ENCODE measurements at regions not wholly inside any gene's neighbourhood (a gene's known extent, or its start where the extent isn't known, plus 50 kb on each side); places are given as distances from the start of the nearest gene placed in this dataset.
"Not testable (repeated sequence)": the region's sequence is repeated elsewhere in the genome, so short reads cannot be mapped to it uniquely, and the experiment has no call there.

DNA sequence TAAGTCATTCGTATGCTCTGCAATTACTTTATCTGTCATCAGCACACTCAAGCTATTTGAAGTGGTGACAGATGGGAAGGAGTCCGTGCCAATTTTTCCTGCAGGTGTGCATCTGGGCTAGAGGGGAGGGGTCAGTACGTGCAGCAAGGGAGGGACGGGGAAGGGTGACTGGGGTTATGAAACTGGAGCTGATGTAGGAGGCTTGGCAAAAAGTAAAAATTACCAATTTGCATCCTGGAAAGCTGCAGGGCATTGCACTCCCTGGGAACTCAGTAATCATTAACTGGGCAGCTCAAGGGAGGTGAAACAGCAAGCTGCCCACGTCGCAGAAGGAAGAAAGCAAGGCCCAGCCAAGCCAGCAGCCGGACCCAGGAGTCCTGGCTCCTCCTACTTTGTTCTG, 87.1 kb upstream of the TMEM45B start:
- peak; percentile 28 for DNase-seq (ENCODE audit: low spot score)

DNA sequence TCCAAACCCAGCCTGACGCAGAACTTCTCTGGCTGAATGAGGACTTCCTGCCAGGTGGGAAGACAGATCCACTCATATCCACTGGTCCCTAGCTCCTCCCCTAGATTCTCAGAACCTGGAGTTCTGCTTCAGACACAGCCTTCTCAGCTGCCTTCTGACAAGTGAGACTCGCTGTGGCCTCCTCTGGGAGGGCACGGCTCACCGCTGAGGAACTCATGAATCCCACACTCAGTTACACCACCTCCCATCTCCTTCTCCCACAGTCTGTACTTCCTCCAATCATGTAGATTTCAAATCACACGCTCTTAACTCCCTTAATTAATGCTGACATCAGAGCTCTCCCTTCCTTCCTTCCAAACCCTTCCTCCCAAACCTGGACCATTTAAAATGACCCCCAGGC, 86.4 kb upstream of the TMEM45B start:
- no peak for DNase-seq (ENCODE audit: low spot score)

DNA sequence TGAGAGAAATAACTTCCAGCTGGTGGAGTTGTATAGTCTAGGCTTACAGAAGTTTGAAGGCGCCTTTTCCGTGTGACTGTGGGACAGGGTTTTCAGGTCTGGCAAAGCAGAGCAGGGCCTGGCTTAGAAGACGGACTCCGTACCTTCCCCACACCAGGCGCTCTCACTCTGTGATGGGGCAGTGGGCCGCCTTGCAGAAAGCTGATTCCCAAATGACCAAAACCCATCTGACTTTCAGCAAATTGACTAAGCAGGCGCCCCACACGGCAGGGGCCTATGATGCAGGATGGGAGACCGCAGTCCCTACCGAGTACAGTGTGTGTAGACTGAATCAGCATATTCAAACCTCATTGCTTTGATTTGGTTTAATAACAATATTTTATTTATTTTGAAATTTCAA, 85.8 kb upstream of the TMEM45B start:
- DNase-seq (ENCODE audit: low spot score): no peak

DNA sequence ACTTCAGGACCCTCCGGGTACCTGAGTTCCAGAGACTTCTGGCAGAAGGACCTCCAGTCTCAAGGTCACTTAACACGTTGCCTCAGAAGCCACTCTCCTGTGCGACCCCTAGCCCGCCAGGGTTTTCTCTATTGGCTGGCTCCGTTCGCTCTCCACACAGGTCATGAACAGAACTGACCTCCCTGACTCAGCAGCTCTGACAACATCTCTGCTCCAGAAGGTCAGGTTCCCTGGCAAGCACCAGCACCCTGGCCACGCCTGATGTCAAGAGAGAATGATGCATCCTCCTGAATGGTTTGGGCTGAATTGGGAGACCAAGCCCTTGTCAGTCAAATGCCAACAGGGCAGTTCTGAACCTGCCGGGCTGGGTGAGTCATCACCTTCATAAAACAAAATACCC, 84.3 kb upstream of the TMEM45B start:
- DNase-seq (ENCODE audit: low spot score): no peak

DNA sequence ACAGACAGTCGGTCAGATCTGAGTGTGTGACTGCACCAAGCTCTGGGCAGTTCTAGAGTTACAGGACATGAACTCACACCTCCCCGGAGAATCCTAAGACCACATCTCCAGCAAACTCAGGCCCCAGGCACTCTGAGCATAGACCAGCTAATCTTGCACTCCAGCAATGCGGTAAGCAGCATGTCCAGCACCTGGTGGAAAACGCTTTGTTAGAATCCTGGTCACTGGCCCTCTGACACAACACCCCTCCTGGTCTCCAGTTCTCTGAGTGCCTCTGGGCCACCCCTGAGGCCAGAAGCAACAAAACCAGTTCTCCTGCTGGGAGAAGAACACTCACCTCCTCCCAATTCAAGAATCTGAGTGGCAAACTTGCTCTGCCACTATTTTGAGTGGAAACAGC, 82.7 kb upstream of the TMEM45B start:
- DNase-seq (ENCODE audit: low spot score): no peak

DNA sequence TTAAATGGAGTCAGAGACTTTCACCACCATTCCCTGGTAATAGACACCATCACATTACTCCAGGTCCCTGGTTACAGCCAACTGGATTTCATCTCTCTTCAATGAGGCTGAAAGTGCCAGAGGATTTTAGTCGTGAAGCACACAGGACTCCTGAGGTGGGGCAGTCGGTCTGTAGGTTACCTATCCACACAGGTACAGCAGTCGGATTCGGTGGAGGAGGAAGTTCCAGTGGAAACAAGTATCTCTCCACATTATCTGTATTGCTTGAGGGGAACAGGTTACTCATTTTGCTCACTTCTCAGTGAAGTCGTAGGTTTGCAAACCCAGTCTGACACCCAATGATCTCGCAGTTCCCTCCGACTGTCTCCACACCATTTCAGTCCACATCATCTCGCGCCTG, 82.3 kb upstream of the TMEM45B start:
- no peak for DNase-seq (ENCODE audit: low spot score)

DNA sequence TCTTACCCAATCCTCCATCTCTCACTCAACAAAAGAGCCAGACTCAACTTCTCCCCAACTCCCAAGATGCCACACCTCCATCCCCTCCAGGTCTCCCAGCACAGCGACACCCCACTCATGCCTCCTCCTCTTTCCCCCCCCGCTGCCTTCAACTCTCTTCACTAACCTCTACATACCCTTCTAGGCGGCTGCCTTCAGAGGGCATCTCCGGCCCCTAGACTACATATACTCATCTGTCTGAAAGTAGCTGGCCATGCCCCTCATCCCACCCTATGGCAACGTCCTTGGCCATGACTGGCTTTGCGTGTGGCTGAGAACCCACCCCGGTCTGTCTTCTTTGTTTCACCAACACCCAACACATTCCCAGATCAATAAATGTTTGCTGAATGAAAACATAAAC, 81.7 kb upstream of the TMEM45B start:
- DNase-seq (ENCODE audit: low spot score): no peak

DNA sequence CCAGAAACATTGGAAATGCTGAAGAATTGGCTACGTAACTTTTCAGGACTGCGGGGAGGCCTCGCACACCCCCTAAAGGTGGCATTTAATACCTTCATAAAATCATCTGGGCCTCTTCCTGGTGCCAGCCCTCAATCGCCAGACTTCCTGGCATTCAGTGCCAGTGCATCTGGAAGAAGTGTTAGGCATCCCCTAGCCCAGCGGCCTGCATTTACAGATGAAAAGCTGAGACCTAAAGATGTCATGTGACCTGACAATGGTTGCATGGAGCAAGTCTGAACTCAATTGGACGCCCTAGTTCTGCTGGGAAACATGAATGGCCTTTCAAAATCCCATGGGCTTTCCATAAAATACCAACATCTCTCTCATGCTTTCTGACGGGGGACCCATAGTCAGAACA, 81.0 kb upstream of the TMEM45B start:
- no peak for DNase-seq (ENCODE audit: low spot score)

DNA sequence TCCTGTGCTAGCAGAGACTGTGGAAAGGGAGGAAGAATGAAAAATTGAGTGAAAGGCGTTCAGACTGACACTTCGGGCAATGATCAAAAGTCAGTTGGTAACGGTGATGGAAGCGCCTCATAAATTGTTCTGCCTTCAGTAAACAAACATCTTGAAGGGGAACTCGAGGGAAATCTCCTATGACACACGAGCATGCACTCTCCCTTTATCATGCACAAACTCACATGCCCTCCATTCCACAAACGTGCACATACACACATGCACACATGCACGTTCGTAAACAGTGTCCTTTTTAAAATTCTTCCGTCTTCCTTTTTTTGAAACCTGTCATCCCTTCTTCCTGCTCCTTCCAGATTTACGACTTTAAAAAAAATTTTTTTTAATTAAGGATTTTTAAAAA, 77.8 kb upstream of the TMEM45B start:
- no peak for DNase-seq (ENCODE audit: low spot score)

DNA sequence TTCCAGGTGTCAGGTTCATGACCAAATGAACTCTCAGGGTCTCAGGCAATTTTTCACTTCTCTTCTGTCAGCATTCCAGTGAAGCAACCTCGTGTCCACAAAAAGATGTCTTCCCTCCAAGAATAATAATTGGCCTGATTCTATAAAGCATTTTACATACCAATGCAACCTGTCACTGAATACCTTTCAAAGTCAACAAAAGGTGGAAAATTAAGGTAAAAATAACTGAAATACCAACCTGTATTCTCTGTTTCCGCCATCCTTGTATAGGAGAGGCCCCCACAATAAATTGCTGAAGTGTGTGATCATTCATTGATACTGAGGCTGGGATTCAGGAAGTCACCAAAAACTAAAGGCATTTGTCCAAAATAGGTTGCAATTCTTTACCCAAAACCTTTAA, 77.4 kb upstream of the TMEM45B start:
- no peak for DNase-seq (ENCODE audit: low spot score)

DNA sequence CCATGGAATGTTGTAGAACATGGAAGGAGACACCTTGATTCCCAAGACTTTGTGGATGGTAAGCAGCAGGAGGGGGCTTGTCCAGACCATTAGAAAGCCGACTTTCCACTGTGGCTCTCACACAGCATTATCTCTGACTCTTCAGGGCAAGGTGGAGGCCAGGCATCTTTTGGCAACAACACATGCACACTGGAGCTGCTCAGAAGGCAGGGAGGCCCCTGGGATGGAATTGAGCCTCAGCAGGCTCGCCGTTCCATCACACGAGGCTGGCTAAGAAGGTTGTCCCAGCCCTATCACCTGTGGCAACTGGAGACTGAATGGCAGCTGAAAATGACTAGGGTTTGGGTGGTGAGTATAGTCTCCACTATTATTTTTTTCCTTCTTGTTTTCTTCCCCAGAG, 76.3 kb upstream of the TMEM45B start:
- no peak for DNase-seq (ENCODE audit: low spot score)

DNA sequence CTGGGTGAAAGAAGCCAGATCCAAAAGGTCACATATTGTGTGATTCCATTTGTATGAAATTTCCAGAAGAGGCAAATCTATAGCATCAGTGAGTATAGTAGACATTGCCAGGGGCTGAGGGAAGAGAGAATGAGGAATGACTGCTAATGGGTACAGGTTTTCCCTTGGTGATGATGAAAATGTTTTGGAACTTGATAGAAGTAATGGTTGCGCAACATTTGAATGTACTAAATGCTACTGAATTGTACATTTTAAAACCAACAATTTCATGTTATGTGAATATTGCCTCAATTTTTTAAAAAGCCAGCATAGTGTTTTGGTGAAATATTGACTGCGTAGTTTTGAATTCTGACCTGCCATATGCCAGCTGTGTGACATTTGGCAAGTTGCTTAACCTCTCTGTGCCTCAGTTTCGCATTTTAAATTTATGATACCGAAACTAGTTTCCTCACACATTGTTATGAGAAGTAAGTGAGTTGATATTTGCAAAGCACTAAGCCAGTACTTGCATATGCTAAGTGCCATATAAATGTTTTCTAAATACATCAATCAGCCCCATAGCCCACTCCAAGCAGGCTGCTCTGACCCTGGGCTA, 75.4 kb upstream of the TMEM45B start:
- DNase-seq (ENCODE audit: low spot score): no peak

DNA sequence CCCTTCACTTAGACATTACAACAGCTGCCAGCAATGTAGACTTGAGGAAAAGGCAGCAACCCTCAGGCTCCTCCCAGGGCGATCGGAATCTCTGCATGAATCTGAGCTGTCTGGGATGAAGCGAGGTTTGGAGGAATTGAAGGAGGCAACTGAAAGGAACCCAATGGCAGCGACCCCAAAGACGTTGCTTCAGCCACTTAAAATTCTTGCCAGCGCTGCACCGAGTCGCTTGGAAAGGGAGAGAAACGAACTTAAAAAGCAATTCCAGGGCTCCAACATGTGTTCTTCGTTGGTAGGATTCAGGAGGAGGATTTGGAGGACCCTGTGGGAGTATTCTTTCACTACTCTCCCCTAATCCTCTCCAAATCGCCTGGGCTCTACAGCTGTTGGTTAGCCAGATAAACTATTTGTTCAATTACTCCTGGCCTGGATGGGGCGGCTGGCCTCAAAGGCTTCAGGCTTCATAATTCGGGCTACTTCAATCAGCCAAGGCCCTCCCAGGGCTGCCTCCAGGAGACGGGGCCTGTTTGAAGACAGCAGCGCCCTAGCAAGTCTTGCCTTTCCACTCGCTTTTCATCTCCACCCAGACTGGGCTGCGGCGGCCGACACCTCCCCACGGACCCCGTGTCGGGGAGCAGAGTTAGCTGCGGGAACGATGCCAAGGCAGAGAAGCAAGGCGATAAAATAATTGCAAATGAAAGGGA, 72.4 kb upstream of the TMEM45B start:
- DNase-seq (ENCODE audit: low spot score): no peak

DNA sequence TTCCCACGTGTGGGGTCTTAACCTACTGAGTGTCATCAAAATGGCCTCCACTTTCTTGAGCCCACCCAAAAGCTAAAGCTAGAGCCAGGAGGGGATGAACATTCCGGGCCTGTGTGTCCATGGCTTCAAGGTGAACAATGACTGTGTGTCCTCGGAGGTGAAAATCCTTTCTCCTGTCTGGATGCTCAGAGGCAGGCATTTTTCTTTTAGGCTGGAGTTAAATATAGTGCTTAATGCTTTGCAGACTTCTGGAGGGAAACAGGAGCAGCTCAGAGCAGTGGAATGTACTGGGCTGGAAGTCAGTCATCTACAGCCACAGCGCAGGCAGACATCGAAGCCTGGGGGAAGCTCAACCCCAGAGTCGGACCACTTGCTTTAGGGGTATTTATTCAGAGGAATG, 68.6 kb upstream of the TMEM45B start:
- DNase-seq (ENCODE audit: low spot score): no peak

DNA sequence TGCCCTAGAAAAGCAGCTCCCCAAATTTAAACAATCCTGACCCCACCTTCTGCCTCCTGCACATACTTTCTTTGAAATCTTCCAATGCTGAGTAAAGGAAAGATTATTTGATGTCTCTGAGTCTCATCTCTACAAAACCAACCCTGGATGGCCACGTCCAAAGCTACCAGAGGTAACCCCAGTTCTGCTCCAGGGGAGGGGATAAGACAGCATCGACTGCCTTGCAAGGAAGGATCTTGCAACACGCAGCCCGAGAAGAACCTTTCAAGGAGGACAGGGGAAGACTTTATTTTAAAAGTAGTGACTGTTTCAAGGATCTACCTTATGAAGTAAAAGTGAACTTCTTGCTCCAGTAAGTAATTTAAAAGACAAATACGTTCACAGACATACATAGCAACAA, 66.5 kb upstream of the TMEM45B start:
- DNase-seq (ENCODE audit: low spot score): no peak

DNA sequence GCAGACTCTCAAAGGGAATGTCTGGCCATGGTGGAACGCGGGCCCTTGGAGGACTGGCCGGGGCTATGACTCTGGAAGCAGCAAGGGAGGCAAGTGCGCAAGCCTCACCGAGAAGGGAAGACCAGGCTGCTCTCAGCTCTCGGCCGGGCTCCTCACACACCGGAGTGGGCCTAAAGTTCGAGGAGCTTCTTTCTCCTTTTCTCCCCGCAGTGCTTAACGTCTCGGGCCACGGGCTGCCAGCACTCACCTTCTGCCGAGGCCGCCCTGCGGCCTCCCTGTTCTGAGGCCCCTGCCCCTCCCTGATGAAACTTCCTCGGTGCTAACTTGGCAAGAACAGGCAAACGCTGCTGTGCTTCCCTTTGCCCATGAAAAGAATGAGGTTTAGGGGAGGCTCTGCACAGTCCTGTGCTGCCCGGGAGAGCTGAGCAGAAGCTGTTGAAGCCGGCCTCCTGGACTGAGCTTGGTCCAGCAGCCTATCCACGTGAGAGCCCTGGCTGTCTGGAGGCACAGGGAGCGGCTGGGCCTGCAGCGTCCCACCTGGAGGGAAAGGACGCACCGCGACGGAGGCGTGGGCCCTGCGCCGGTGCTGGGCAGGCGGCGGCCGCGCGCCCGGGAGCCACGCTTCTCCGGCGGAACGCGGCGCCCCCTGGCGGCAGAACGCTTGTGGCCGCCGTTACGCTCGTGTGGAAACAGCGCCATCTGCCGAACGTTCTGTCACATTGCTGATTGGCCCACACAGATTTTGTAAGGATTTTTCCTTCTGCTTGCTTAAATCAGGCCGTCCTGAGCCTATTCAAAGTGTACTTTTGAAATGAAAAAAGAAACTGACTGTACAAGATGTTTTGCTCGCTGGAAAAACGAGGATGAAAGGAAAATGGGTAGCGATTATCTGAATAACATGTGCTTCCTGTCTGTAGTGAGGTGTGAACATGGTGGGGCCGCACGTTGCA, 65.0 kb upstream of the TMEM45B start:
- DNase-seq (ENCODE audit: low spot score): peak; percentile 76

DNA sequence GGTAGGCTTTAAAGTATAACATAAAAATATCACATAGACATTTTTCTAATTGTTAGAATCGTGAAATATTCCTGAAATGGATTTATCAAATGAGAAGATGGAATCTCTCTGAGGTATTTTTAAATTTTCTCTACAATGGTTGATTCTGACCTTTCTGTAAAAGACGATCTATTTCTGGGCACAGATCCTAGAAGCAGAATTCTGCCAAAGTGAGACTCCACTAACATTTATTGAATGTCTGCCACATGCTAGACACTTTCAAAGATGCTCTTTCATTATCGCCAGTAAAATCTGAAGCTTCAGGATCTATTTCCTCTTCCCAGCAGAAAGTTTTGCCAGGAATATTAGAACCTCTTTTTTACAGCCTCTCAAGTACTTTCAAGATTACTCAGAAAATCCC, 64.1 kb upstream of the TMEM45B start:
- DNase-seq (ENCODE audit: low spot score): no peak

DNA sequence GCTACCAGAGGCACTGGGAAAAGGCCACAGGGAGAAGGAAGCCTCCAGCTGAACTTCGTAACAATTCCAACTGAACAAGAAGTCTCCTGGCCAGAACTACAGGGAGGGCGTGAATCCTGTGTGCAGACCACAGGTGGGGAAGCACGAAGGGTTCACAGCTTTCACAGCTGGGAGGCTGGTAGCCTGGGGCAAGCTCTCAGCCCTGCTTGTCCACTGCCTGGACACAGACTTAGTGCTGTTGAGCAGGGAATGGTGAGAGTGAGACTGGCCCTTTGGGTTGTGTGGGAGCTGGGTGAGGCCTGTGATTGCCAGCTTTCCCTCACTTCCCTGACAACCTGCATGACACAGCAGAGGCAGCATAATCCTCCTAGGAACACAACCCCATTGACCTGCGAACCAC, 52.1 kb upstream of the TMEM45B start:
- DNase-seq (ENCODE audit: low spot score): not testable (repeated sequence)

DNA sequence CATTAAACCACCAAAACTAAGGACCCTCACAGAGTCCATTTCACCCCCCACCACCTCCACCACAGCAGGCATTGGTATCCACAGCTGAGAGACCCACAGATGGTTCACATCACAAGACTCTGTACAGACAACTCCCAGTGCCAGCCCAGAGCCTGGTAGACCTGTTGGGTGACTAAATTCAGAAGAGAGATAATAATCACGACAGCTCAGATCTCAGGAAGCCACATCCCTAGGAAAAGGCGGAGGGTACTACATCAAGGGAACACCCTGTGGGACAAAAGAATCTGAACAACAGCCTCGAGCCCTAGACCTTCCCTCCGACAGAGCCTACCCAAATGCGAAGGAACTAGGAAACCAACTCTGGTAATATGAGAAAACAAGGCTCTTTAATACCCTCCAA, 51.4 kb upstream of the TMEM45B start:
- not testable (repeated sequence) for DNase-seq (ENCODE audit: low spot score)

All from mucosa of gallbladder (tissue), 1 donor.